NCI-H524 (cell line): ENCODE measurements at regions not wholly inside any gene's neighbourhood (a gene's known extent, or its start where the extent isn't known, plus 50 kb on each side); places are given as distances from the start of the nearest gene placed in this dataset.

Source experiments
- DNase-seq, 2 experiments: peaks; one replicate each; lab custom pipeline; 2025; lab: John Stamatoyannopoulos, UW

- no peak for DNase-seq
Measured at GRCh38 chr10:10852464-10852863, 165.2 kb upstream of the CELF2 start.

GRCh38 chr10:10853954-10854353, 163.7 kb upstream of the CELF2 start:
- no peak for DNase-seq

GRCh38 chr10:10854725-10855124, 162.9 kb upstream of the CELF2 start:
- DNase-seq: no peak

GRCh38 chr10:10855151-10855581, 162.5 kb upstream of the CELF2 start:
- peak in 1 of 2 experiments; percentile 1 for DNase-seq

DNA sequence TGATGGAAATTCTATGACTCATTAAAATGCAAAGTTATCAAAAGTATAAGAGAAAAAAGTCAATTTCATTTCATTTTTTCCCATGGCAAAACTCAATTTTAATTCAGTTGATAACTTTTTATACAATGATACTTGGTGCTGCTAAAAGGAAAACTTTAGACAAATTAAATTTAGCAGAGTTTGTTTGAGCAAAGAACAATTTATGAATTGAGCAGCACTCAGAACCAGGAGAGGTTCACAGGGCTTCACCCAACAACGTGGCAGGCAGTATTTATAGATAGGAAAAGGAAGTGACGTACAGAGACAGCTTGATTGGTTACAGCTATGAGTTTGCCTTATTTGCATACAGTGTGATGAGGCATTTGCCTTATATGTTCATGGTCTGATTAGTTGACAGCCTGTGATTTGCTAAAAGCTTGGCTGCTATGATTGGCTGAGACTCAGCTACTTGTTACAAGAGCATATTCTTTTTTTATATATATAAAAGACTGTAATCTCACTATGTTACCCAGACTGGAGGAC, 157.2 kb upstream of the CELF2 start:
- DNase-seq: no peak

DNA sequence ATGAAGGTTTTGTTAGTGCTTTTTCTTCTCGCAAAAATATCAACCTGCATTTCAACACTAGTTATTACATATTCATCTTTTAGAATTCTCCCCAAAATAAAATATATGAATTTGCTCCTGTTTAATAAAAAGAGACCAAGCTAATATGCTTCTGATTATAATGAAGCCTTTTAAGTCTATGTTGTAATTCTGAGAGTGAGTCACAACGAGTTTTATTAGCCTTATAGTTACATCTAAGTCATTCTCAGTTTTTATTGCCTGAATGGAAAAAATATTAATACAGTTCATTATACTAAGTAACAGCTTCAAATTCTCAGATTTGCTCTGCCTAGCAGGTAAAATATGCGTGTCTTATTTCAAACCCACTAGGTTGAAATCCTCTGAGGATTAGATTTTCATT, 152.4 kb upstream of the CELF2 start:
- no peak for DNase-seq

DNA sequence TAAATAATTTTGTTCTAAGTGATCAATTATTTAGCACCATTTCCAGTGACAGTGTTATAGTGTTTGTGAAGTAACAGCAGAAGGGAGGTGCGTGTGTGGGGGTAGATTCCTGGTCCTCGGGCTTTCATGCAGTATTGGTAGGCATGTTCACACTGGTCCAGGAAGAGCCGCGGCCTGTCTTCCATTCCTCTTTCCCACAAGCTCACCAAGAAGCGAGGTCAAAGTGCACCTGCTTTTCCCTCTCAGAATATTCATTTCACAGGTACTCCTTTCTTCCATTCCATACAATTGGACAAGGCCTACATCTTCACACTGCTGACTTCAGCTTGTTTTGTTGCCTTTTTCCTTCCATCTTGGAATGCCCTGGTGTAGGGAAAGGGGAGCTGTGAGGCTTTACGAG, 151.8 kb upstream of the CELF2 start:
- no peak for DNase-seq

GRCh38 chr10:10869592-10869991, 148.1 kb upstream of the CELF2 start:
- no peak for DNase-seq

- DNase-seq: peak in 1 of 2 experiments; percentile 24
Measured at GRCh38 chr10:10870523-10871241, 147.0 kb upstream of the CELF2 start.

DNA sequence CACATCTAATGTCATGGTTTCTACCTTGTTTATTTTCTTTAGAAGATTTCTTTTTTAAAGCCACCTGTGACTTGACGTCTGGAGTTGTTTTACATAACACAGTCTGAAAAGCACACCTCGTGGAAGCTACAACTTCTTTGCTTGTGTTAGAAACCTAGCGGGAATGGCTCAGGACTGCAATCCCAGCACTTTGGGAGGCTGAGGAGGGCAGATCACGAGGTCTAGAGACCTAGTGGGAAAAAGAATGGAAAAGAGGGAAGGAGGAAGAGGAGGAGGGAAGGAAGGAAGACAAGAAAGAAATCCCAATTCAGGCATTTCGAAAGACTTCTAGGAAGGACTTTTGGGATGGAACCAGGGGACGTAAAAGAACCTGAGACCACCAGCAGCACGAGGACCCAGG, 146.3 kb upstream of the CELF2 start:
- no peak for DNase-seq

DNA sequence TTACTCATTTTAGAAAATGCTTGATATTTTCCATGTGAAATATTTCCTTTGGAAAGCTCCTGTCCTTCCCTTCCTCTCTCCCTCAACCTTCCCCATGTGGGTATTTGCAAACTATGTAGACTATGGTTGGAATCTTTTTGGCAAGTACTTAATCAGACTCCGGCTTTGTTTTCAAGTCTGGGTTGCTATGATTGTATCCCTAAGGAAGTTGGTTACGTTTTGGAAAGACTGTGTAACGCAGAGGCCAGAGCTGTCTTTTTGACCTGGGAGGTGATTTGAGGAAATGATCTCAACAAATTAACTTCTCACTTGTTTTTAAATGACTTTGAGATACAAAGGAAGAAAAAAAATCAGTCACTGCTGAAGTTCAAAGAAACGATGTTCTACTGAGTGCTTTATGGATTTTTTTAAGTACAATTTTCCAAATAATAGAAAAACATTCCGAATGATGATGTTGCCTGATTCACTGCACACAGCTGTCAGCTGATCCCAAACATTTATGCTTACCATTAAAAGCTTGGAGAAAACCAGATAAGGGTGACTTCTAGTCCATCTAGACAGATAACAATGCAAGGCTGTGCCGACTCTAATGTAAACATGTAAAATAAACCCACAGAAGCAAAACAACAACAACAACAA, 145.5 kb upstream of the CELF2 start:
- DNase-seq: no peak

DNA sequence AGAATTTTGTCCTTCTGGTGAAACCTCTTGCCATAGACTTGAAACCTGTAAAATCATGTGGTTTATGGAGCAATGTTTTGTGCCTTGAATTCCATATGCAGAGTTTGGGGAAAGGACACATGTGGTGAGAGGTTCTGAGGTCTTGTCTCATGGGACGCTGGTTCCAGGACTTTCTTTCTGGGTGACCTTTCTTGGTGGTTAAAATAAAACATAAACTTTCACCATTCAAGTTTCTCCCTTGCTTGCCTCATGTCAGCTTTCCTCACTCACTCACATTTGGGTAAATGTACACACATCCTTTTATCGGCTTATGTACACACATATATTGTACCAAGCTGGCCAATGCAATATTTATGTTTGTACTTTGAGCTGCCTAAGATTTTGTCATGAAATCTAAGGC, 144.9 kb upstream of the CELF2 start:
- DNase-seq: no peak

- DNase-seq: no peak
Measured at GRCh38 chr10:10873289-10873688, 144.4 kb upstream of the CELF2 start.

DNA sequence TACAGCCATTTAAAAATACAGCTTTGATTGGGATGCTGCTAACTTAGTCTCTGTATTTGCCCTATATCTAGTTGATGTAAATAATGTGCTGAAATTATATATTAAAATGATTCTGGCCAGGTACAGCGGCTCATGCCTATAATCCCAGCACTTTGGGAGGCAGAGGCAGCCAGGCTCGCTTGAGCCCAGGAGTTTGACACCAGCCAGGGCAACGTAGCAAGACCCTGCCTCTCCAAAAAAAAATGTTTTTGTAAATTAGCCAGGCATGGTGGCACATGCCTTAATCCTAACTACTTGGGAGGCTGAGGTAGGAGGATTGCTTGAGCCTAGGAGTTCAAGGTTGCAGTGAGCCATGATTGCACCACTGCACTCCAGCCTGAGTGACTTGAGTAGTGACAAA, 143.8 kb upstream of the CELF2 start:
- DNase-seq: no peak

DNA sequence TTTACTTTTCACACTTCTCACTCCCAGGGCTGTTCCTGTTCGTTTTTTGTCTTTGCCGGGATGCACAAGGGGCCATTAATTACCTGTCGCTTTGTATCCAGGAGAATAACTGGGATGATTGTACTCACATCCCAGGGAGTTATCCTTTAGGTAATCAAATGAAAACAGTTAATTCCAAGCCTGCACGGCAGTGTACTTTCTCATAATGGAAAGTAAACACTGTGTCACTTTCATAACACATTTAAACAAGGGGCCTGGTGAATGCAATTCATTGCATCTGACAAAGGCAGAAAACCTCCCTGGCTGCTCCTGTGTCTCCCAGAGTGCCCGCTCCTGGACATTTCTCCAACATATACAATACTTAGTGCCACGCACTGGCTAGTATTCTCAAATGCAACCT, 138.7 kb upstream of the CELF2 start:
- no peak for DNase-seq

- DNase-seq: no peak
Measured at GRCh38 chr10:10881117-10881813, 136.4 kb upstream of the CELF2 start.

- DNase-seq: no peak
Measured at GRCh38 chr10:10883737-10884136, 133.9 kb upstream of the CELF2 start.

GRCh38 chr10:10886861-10887531, 130.7 kb upstream of the CELF2 start:
- no peak for DNase-seq

DNA sequence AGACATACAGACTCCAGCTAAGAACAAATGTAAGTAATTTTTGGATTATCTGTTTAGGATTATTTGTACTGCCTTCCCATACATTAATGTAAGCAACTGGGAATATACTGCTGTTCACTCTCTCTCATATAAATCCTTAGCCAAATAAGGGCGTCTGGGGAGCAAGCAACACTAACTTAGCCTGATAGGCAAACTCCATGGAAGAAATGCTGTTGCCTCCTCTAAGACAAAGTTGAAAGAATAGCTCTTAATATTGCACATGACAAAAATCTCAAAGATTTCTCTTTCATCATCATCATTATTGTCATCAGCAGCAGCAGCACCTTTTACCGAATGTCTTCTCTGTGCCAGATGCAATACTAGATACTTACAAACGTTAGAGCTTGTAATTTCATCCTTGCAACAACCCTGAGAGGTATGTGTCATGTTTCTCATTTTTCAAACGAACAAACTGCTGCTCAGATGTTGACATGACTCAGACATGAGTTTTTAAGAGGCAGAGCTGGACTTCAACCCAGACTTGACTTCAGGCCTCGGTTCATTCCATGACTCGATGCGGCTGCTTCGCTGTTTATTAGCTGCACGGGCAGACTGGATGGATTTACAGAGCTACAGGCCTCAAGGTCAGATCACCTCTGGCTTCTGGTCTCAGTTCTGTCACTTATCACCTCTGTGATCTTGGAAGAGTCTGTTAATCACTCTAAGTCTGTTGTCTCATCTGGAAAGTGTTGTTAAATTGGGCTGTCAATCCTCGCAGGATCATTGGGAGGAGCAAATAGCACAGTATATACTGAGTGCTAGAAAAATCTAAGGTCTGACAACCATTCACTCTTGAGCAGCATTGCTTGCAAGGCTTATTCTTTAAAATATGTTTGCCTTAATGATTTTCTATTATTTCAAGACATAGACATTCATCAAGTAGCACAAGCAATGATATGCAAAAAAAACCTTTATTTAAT, 126.3 kb upstream of the CELF2 start:
- no peak for DNase-seq

- no peak for DNase-seq
Measured at GRCh38 chr10:10892290-10892875, 125.3 kb upstream of the CELF2 start.

DNA sequence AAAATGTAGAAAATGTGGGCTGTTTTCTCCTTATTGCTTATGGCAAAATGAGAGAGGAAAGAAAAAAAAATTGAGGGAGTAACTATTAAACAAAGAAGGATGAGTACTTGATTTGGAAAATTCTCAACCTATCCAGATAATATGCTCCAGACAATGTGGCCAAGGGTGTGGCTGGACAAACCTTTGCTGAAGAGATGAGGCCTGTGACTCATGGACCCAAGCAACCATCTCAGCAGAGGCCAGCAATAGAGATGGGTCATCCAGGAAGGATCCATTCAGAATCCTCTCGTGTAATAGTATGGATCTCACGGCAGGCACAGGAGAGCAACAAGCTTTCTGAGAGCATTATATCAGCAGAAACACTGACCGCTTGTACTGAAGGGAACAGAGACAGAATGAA, 120.3 kb upstream of the CELF2 start:
- no peak for DNase-seq
